Endometrium (tissue), 2 donors: ENCODE measurements at regions not wholly inside any gene's neighbourhood (a gene's known extent, or its start where the extent isn't known, plus 50 kb on each side); places are given as distances from the start of the nearest gene placed in this dataset.
"Not testable (repeated sequence)": the region's sequence is repeated elsewhere in the genome, so short reads cannot be mapped to it uniquely, and the experiment has no call there.

ENCODE experiments used
- FAIRE-seq: peaks from 2 replicates; lab custom pipeline; 2012; peaks lifted over from hg19 to GRCh38; lab: Jason Lieb, UNC
- donor health status: control.
- donor health status: control.

- FAIRE-seq: peak; percentile 95
These were observed 164.4 kb upstream of the LRIG3 start for GRCh38 chr12:59084511-59085375.

- FAIRE-seq: no peak
These were observed 162.6 kb upstream of the LRIG3 start for GRCh38 chr12:59082952-59083351.

GRCh38 chr12:59080101-59080500 is 159.8 kb upstream of the LRIG3 start:
- FAIRE-seq: no peak

GRCh38 chr12:59079472-59079871 is 159.2 kb upstream of the LRIG3 start:
- FAIRE-seq: no peak

- FAIRE-seq: no peak
These were observed 158.7 kb upstream of the LRIG3 start for GRCh38 chr12:59079002-59079401.

- no peak for FAIRE-seq
These were observed 157.5 kb upstream of the LRIG3 start for GRCh38 chr12:59077575-59078426.

- no peak for FAIRE-seq
These were observed 156.8 kb upstream of the LRIG3 start for GRCh38 chr12:59077153-59077552.

GRCh38 chr12:59076622-59077021 is 156.3 kb upstream of the LRIG3 start:
- no peak for FAIRE-seq

GRCh38 chr12:59075968-59076490 is 155.7 kb upstream of the LRIG3 start:
- no peak for FAIRE-seq

GRCh38 chr12:59075141-59075540 is 154.8 kb upstream of the LRIG3 start:
- no peak for FAIRE-seq

GRCh38 chr12:59070322-59070933 is 150.1 kb upstream of the LRIG3 start:
- FAIRE-seq: no peak

GRCh38 chr12:59069516-59069915 is 149.2 kb upstream of the LRIG3 start:
- no peak for FAIRE-seq

GRCh38 chr12:59068436-59068835 is 148.1 kb upstream of the LRIG3 start:
- FAIRE-seq: no peak

GRCh38 chr12:59067083-59067482 is 146.8 kb upstream of the LRIG3 start:
- FAIRE-seq: no peak

GRCh38 chr12:59066445-59066844 is 146.1 kb upstream of the LRIG3 start:
- no peak for FAIRE-seq

GRCh38 chr12:59059088-59059935 is 139.0 kb upstream of the LRIG3 start:
- no peak for FAIRE-seq

- no peak for FAIRE-seq
These were observed 136.7 kb upstream of the LRIG3 start for GRCh38 chr12:59056966-59057365.

- no peak for FAIRE-seq
These were observed 135.0 kb upstream of the LRIG3 start for GRCh38 chr12:59055204-59055860.

GRCh38 chr12:59053266-59053899 is 133.1 kb upstream of the LRIG3 start:
- FAIRE-seq: not testable (repeated sequence)

GRCh38 chr12:59046763-59047534 is 126.6 kb upstream of the LRIG3 start:
- no peak for FAIRE-seq
